Effector CD4-positive, alpha-beta T cell (primary cell): ENCODE measurements at regions not wholly inside any gene's neighbourhood (a gene's known extent, or its start where the extent isn't known, plus 50 kb on each side); places are given as distances from the start of the nearest gene placed in this dataset.
"Not testable (repeated sequence)": the region's sequence is repeated elsewhere in the genome, so short reads cannot be mapped to it uniquely, and the experiment has no call there.

Experiments used
- DNase-seq: peaks from one replicate; pipeline ENCODE4 v3.0.0-alpha.2; 2020

DNA sequence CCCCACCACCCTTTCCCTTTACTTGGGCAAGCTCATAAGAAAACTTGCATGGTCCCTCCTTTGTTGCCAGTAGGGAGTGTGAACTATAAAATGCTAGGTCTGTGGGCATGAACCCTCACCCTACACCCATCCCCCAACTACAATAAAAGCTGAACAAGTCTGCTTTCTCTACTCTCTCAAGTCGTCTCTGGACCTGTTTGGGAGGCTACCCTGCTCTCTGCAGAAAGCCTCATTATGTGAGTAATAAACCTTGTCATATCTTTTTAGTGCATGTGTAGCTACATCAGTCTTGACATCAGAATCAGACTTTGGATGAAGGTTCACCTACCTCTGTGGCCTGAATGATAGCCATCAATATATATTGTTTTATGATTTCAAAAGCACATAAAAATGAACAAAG, 155.4 kb upstream of the FAM241A start:
- no peak for DNase-seq

DNA sequence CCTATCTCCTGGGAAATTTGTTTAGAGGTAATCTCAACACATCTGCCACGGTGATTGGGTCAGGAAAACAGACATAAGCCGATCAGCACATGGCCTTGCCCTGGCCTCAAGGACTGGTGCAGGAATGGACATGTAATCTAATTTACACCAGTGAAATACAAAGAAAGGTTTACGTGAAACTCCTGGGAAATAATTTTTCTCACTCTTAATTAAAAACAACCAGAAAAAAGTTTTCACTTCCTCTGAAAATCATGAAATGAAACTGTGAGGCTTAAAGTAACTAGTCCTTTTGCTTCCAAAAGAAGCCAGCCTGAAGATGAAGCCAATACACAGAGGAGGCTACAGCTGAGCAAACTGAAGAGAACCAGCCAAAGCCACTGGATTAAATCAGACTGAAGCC, 154.1 kb upstream of the FAM241A start:
- no peak for DNase-seq

DNA sequence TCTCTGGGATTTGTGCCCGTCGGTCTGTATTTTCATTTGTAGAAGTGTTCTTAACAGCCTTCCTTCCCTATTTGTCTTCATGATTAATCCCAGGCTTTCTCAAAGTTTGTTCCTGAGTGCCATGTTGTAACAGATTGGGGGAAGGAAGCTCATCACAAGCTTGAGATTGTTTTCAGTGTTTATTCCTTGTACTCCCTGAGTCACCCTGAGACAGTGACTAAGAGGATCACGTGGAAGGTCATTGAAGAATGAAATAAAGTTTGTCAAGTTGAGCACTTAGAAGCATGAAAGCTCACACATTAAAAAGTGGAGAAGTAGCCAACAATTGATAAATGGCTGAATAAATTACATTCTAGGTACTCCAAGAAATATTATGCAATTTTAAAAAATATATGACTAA, 153.5 kb upstream of the FAM241A start:
- no peak for DNase-seq

DNA sequence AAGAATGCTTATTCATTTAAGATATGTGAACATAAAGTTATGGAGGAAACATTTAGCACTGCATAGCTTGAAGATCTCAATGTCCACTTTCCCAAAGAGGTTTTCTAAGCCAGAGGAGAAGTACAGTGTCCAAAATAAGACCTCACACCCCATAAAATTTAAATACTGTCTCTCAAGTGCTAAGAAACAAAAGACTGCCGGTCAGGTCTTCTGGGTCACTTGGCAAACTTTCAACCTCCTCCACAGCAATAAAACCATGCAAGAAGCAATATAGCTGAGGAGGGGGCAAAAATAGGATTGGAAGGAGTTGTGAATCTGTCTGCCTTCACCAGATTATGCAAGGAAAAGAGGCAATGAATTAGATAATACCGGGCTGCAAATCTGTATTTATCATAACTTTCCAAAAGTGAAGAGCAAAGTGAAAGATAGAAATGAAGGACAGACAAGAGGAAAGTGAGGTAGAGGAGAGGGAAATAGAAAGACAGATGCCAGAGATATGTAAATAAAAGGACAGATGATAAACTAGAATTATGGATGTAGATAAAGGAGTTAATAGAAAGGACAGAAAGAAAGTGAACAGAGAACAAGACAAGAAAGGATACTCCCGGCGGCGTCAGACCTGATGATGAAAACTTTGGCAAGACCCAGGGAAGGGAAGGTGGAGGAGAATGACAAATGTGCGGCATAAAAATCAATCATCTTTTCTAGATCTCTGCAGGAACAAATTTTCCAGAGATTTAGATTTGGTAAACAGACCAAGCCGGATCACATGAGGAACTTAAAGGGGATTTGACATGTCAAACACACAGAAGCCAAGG, 152.7 kb upstream of the FAM241A start:
- DNase-seq: no peak

DNA sequence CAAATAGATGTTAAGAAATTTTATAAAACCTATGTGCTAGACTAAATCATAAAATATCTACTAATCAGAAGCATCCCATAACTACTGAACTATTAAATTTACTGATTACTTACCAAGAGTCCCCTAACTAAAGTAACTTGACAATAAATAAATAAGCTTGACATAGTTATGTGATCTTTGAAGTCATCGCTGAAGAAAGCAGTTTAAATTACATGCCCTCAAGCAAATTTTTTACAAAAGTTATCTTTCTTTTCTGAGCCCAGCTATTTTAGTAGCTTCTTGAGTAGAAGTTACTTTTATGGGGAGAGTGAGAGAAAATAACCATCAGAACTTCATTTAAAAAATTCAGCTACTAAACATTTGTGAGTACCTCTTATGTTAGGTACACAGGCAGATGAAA, 150.9 kb upstream of the FAM241A start:
- DNase-seq: no peak

DNA sequence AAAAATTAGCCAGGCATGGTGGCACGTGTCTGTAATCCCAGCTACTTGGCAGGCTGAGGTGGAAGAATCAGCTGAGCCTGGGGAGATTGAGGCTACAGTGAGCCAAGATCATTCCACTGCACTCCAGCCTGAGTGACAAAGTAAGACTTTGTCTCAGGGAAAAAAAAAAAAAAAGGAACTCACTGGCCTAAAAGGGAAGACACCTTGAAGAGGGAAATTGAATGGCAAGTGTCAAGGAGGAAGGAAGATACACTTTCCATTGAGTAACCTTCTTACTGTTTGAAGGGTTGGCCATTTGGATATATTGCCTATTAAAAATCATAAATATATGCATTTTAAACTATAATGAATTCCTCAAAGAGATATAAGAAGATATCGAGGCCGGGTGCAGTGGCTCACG, 147.5 kb upstream of the FAM241A start:
- no peak for DNase-seq

DNA sequence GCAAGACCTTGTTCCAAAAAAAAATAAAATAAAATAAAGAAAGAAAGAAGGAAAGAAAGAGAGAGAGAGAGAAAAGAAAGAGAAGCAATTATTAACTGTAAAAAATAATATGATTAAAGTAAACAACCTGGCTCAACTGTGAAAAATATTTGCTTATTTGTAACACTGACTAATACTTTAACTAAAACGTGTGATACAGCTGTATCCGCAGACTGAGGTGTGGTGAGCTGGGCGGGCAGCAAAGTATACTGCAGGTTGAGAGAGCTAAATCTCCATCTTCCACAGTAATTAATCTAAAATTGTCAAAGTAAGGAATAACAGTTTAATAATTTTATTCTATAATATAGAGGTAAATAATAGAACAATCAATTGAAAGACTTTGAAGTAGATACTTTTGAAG, 145.5 kb upstream of the FAM241A start:
- DNase-seq: no peak

DNA sequence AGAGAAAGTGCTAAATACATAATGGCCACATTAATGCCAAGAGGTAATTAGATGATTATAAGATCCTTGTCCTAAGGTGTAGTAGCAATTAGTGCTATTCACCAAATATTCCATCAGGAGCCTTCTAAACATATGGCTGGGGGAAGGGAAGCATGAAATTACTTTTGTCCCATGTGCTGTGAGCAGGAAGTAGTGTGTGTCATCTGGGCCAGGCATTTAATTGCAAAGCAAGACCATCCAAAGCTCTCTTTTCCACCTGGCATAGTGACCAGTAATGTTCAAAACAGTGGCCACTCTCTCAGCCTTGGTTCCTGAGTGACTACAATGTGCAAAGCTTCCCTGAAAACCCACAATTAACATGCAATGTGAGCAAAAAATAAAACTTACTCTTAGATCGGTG, 144.2 kb upstream of the FAM241A start:
- DNase-seq: no peak

DNA sequence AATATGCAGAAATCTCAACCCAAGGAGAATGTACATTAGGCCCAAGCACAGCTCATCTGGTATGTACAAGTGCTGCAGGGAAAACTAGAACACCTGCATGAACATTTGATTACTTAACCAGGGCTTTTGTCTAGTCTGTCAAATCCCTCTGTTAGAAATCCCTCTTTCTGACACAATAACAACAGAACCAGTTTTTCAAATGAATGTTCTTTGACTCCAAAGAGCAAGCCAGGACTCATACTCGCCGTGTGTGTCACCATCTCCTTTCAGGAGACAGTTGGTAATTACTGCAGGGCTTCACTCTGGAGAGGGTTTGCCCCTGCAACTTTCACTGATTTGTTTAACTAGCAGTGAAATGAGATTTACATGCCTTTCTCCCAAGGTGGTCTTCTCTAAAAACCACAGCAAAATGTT, 143.0 kb upstream of the FAM241A start:
- no peak for DNase-seq

DNA sequence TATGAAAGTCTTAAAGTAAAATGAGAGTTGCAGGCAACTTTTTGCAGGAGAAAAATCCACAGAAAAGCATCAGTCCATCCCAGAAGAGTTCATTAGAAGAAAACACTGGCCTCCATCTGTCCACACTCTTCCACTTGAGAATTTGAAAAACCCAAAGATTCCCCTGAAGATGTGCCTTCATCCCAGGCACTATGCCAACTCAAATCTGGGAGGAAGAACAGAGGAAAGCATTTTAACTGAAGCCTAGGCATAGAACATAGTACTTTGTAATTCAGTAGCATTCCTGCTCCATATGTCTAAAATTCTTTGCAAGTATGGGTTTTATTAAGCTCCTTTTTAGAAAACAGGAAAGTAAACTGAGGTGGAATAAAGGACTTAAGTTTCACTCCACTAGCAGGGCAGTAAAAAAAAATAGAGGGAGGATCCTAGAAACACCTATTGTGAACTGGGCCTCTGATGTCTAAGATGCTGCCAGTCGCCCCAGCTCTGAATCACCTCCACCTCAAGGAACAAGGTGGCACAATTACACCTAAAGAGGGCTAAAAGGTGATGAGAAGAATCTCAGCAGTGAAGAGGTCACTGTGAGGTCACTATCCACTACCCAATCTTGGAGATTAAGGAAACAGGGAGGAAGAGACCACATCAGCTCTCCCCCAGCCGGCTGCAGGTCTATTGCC, 141.9 kb upstream of the FAM241A start:
- no peak for DNase-seq

DNA sequence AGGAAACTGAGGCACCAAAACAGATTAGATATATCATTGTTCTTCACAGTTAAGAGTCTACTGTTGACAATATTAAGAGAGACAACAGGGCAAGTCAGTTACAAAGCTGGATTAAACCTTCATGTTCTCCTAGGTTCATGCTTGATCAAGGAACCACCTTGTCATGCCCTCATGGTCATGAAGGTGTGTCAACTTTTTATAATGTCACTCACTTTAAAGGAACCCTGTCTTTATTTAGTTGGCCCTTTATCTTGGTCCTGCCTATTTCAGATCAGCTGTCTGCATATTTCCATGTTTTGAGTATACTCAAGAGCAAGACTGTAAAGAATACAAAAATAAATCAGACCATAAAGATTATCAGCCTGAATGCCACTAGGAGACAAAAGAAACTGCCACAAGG, 140.2 kb upstream of the FAM241A start:
- DNase-seq: no peak

DNA sequence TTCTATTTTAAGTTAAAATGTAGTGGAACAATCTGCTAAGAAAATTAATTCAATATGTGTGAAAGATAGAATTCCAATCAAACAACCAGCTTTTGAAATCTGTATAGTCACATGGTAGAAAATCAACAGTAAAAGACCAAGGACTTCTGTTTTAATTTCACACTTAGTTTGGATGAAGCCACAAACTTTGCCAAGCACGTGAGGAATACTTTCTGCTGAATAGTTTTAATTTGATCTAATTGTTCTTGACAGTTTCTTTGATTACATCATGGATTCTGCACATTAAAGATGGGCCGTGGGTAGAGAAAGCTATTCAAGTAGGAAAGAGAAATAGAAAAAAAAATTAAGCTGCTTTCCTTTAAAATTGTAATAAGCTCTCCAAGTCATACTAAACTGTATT, 137.9 kb upstream of the FAM241A start:
- no peak for DNase-seq

DNA sequence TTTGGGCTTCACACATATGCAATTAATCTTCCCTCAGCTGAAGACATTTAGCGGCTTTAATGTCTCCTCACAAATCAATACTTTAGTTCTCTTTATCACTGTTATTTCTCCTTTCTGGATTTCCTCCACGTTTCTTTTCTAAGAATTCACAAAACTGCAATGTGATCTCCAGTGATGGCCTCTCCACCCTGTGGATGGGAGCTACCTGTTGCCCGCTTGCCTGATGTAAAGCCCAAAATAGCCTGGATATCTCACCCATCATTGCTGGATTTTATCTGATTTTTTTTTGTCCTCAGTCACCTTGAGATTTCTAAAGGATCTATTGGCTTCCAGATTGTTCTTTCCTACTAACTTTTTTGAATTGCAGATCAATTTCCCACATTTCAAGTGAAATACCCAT, 129.3 kb upstream of the FAM241A start:
- no peak for DNase-seq

DNA sequence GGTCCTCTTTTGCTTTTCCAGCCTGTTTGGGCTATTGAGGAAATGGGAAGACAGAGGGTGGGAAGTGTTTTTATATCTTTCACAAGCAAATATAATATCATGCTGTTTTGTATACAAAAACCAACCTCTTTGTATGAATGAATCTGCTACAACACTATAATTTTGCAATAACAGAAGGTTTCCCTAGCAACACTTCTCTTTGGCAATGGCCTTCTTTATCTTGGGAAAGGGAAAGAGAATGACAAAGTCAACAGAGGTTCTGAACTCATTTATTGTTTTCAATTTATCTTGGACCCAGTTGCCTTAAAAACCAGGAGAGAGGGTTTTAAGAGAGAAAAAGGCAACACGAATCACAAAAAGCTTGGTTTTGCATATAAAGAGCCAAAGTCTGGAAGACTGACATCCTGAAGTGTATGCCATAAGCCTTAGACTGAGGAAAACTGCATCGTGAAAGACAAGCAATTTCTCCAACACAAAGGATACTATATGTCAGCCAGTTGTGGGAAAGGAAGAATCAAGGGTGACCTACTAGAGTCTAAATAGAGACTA, 121.8 kb upstream of the FAM241A start:
- no peak for DNase-seq

DNA sequence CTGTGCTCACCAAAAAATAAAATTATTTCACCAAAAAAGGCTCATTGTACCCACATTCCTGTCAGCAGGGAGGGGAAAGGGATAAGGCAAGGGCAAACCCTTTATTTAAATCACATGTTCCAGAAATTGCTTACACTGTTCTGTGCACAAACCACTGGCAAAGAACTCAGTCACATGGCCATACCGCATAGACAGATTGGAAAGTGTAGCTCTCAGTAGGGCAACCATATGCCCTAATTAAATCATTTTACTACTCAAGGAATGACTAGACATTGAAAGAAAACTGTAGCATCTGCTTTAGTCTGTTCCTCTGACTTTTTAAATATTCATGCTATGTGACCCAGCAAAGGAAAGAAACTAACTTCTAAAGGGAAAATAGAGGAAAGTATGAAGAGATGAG, 119.2 kb upstream of the FAM241A start:
- no peak for DNase-seq

DNA sequence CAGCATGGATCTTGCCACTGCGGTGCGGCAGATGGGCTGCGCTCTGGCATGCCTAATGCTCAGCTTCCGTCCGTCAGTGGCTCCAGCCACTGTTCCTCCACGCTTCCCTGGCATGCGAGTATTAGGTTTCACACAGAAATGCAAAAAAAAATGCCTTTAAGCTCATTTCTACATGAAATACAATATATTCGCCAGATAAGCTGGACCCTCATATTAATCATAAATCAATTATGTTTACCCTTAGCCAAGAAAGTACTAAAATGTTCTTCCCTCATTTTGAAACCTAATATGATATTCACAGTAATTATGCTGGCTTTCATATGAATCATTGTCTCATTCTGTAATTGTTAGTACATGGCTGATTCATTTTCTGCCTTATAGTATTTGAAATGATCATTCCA, 115.5 kb upstream of the FAM241A start:
- no peak for DNase-seq

DNA sequence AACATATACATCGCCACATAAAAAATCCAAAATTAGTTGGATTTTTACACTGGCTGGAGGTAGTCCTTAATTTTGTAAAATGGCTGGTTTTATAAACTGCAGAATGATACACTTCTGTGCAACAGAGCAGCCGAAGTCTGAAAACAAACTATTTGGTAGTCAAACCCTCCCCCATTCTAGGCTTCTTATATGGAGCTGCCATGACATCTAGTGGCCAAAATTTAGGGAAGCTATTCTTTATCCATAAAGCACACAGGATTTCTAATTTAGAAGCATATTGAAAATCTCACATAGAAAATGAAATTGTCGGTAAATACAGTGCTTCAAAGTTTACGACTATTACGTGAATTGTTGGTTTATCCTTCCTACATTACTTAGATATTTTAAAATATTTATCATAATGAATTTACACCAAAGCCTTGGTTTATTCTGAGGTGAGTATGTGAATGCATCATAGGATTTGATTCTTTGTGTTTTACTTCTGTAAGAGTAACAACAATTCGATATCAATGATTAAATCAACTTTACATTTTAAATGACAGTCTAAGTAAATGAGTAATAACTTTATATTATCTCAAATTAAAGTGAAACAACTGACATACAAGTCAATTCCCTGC, 113.4 kb upstream of the FAM241A start:
- DNase-seq: no peak

DNA sequence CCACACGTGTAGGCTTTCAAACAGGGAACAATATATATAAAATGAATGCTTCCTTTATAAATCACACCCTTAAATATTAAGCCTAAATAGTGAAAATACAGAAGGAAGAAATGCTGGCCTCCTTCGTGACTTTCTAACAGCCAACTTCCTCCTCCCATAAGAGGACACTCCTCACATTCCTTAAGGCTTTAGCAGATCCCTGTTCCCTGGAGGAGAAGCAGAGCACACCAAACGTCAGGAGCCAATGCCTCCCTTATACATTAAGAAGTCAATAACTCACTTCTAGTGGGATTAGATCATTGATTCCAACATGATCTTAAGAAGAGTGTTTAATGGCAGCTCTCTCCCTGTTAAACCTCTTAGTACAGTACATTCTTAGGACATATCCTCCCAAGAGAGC, 108.4 kb upstream of the FAM241A start:
- no peak for DNase-seq

DNA sequence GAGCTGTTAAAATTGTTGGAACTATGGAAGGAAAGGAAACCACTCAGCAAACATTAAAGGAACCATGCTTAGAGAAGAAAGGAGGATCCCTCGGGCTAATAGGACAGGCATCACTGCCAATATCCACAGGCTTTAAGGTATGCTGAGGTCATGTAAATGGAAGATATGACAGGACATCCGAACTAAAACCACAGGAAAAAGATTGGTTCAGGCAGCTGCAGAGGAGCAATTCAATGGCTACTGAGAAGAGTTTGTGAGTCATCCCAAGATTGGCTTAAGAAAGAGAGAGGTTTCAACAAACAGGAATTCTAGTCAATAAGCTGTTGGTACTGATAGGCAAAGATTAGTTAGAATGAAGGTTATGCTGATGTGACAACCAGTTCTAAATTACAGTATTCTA, 106.4 kb upstream of the FAM241A start:
- no peak for DNase-seq

DNA sequence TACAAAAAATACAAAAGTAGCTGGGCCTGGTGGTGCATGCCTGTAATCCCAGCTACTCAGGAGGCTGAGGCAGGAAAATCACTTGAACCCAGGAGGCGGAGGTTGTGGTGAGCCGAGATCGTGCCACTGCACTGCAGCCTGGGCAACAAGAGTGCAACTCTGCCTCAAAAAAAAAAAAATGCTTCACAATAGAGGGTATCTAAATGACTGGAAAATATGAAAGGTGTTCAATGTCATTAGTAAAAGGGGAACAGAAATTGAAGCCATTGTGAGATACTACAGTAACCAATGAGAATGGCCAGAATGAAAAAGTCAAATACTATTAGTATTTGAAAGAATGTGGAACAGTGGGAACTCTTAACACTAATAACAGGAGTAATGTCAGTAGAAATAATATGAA, 96.1 kb upstream of the FAM241A start:
- not testable (repeated sequence) for DNase-seq

DNA sequence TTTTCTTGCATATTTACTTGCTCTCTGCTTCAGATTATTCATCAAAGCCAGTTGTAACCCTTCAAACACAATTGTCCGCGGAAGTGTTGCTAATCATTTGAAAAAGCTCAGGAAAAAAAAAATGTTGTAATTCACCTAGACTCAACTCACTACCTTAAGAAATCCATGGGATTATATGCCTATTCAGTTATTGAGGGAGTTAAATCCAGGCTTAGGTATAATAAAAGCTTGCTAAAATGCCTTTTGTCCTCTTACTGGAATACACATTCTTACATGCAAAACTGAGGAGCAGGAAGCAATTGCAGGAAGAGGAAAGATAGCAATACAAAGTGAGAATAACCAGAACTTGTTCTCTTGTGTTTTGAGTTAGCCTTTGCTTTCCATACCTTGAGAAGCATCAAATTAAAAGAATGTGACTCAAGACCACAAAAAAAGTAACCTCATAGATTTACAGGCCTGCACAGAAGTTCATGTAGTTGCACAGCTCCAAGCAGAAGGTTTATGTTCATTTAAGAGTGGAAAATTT, 91.4 kb upstream of the FAM241A start:
- no peak for DNase-seq

DNA sequence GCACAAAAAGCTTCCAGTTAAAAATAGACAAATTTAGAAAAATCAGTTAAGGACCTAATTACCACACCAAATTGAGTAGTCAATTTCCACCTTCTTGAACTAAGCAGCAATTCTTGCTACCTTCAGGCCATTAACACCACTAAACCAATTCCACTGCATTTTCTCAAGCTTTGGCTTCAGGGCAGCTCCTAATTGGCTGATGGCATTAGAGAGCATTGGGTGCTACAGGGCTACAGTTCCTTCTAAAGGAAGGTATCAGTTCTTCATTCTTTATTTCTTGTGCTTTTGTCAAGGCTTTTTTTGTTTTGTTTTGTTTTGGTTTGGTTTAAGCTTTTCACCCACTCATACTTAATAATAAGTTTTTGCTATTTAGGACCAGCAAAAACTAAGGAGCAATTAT, 90.2 kb upstream of the FAM241A start:
- no peak for DNase-seq

DNA sequence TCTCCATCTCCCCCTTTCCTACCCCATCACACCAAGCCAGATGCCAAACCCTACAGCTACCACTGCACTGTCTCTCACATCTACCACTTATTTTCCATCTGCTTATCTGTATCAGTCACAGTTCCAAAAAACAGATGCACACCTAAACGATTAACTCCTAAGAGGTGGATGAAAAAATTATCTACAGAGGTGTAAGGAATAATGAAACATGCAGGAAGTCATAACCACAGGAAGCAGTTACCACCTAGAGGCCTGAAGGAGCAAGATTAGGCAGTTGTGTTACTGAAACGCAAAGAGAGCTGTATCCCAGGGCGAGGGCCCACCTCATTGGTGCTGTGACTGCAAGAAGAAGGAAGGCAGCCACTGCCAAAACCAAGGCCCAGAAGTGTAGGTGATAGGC, 87.8 kb upstream of the FAM241A start:
- DNase-seq: no peak

DNA sequence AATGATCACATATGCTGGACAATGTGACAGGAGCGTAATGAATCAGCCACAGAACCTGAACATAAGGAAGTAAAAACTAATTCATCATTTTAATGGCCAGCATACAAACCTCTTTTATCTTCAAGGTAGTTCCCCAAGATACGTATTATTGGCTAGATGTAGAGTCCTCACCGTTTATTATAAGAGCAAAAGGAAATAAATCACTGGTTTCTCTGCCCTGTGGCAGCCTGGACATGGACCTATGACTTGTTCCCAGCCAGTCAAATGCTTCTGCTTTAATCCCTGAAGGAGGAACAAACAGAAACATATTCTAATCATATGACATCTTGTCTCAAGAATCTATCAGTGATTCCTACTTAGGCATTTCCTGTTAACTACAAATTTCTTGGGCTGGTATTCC, 86.8 kb upstream of the FAM241A start:
- no peak for DNase-seq
